HG03045 (cell line): ENCODE measurements at regions not wholly inside any gene's neighbourhood (a gene's known extent, or its start where the extent isn't known, plus 50 kb on each side); places are given as distances from the start of the nearest gene placed in this dataset.

ENCODE experiments used
- ATAC-seq: cut with Tn5 transposase; IDR thresholded peaks from one replicate; pipeline ENCODE4 v1.9.1; 2021; ENCODE audit warnings: mild to moderate bottlenecking, moderate library complexity; ENCODE audit not compliant: unreplicated experiment

DNA sequence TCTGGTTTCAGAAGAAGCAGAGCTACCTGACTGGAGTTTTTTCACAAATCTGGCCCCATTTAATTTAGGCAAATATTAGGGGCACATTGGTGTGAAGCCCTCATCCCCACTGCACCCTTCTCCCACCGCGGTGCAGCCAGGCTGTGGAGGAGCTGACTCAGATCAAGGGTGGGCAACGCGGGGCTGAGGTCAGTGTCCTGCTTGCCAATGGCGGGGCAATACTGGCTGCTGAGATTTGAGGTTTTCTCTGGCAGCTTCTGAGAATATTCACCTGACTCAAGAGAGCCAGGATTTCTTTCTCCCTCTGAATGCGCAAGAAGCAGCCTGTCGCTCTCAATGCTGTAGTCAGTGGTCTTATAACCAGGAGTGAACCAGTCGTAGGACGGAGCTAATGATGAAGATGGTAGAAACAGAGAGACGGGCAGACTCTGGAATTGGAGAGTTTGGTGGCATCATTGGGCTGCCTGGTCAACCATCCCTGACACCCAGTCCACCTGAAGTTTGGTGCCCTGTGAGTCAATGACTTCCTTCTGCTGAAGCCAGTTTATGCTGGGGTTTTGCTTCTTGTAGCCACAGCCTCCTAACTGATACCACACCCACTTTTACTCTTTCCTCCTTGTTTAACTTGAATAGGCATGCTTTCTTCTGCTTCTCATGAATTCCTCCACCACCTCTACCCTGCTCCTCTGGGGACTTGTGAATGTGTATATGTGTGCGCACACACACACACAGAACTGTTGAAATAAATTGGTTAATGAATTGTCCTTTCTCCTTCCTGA is 123.7 kb upstream of the CTBP2 start:
- ATAC-seq, result no peak

DNA sequence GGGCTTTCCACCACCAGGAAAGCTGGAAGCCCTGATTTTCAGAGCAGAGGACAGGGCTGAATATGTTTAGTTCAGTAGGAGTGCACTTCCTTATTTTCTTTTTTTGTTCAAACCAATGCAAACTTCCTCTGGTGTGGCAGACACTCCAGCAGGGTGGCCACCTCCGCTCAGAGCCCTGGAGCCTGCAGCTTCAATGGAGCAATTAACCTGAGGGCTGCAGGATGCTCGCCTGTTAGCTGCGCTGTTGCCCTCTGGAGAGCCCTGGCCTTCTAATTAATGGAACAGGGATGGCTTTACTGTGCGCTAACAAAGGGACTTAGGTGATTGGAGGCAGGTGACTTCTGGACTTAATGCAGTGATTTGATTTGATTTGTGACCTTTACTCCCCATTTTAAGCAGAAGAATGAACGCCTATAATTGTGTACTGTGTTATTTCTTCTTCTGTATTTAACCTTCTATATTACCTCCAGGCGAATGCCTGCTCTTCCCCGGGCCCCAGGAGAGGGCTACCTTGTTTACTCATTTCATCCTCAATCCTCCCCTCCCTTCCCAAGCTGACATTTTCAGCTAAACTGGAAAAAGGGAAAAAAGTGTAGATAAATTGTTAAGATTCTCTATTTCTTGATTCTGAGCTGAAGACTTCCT is 123.0 kb upstream of the CTBP2 start:
- ATAC-seq, result no peak

DNA sequence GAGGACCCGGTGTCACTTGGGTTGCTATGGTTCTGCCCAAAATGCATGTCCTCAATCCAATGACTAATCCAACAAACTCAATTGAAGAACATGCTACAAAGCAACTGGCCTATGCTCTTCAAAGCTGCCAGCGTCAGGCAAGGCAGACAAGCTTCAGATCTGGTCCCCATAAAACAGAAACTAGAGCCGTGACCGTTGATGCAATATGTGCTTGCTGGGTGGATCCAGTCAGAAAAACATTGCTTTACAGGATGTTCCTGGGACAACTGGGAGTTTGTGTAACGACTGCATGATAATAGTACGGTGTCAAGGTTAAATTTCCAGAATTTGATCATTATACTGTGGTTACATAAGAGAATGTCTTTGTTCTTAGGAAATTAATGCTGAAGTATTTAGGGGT is 120.7 kb upstream of the CTBP2 start:
- ATAC-seq, result no peak

DNA sequence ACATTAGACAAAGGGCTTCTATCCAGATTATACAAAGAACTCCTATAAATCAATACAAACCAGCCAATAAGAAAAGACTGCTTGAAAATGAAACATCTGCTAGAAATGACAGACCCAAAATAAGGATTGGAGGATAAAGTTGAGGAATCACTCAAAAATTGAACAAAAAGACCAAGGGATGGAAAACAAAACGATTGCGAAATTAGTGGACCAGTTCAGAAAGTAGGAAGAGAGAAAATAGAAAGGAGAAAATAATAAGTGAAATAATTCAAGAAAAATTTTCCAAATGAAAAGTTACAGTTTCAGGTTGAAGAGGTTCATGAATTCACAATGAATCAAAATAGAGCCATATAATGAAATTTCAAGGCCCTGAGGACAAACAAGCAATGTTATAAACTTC is 115.8 kb upstream of the CTBP2 start:
- no peak for ATAC-seq

DNA sequence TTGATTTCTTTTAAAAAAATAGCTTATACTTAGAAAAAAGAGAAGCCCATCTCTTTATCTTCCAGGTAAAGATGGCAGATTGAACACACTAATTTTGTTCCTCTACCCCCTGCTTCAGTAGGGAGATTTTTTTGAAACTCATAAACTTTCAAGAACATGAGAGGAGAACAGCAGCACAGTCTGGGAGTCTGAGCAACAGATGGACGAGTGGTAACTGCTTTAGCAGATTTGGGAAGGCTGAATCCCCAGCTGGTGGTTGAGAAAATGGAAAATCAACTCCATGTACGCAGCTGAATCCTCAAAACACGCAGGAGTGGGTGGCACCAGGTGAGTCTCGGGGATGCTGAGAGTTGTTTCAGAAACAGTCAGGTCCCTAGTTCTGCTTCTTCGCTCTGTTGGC is 114.6 kb upstream of the CTBP2 start:
- no peak for ATAC-seq

DNA sequence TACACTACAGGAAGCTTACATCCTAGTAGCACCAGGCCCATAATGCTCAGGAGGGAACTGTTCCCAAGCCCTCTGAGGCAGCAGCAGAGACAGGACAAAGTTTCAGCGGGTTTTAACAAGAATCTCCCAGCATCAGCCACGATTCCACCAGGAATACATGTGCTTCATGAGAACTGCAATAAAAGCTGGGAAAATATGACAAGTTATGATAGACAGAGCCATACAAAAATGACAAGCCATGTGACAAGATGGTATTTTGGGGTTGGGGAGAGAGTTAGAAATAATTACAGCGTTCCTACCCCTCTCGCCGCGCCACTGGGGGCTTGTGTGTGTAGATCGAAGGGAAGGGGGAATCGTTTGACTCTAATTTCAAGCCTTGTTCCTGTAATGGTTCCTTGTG is 112.7 kb upstream of the CTBP2 start:
- ATAC-seq, result no peak

DNA sequence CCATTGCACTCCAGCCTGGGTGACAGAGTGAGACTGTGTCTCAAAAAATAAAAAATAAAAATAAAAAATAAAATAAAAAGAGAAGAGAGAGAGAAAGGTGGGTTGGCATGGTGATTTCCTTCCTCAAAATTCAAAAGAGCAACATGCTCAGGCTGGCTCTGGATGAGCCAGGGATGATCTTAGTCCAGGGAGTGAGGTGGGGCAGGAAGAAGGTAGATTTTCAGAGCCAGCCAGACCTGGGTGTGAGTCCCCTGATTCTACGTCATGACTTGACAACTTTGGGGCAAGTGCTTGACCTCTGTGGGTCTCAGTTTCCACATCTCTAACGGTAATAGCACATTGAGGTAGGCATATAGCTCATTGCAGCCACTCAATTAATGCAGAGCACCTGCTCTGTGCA is 109.4 kb upstream of the CTBP2 start:
- no peak for ATAC-seq

DNA sequence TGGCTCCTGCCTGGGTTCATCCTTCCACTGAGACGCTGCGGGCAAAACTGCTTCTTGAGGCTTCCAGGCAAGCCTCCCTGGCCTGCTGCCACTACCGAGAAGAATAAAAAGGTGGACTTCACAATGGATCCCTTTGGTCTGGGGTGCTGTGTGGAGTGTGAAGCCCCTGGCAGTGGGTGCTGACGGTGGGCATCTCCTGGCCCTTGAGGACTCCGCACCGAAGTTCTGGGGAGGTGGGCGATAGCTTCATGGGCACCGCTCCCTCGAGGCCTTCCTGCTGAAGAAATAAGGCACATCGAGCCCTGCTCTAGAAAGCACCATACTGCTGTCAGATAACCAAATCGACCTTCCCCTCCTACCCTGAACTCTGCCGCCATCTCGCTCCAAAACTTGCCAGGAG is 106.6 kb upstream of the CTBP2 start:
- ATAC-seq, result no peak

DNA sequence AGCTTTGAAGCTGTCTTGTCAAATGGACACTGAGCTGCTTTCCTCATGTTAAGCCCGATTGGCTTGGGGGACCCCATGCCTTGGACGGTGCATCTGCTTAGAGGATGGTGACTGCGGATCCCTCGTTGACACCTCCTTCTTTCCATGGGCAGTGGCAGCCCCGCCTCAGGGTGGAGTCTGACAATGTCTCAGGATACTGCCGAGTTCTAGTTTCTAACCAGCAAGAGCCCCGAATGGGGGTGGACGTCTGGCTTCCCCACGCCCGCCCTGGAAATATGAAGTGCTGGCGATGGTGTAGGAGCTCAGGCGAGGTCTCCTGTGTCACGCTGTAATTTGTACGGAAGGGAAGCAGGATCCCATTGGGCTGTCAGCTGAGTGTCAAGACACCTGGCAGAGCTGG is 106.2 kb upstream of the CTBP2 start:
- ATAC-seq, result no peak

DNA sequence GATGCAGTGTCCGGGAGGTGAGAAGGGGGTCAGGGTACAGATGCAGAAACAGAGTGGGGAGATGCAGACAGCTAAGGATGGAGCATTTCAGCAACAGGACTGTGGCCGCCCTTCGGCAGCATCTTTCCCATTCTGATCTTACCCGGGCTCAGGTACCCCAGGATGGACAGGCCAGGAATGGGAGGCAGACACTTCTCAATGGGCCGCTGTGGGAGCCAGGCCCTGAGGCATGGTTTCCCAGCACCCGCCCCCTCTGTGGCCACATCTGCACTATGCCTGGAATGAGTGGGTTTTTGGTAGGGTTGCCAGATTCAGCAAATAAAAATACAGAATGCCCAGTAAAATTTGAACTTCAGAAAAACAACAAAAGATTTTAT is 105.2 kb upstream of the CTBP2 start:
- ATAC-seq, result no peak

DNA sequence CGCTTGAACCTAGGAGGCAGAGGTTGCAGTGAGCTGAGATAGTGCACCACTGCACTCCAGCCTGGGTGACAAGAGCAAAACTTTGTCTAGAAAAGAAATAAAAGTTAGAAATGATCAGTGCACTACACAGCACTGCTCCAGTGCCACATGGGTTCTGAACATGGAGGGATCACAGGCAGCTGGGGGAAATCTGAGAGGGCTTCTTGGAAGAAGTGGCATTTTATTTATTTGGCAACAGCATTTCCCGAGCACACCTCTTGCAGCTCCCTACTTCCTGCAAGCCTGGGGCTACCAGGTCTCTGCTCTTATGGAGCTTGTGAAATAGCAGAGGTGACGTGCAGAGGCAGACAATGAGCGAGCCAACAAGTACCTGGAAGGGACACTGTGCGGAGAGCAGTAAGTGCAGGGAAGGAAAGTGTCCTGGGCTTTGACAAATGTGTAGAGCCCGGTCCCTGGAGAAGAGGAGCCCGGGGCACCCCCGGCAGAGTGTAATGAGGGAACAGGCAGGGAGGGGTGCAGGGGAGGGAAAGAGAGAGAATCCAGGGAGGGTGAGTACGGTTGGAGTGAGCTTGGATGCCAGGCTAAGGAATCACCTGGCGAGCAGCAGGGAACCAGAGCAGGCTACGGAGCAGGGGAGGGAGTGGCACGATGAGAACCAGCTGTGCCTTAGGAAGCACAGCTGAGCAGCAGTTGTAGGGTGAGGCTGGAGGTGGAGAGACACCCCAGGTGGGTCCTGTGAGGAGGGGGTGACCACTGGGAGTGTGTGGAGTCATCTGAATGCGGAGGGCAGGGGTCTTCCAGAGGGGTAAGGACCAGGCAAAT is 104.6 kb upstream of the CTBP2 start:
- ATAC-seq, result no peak

DNA sequence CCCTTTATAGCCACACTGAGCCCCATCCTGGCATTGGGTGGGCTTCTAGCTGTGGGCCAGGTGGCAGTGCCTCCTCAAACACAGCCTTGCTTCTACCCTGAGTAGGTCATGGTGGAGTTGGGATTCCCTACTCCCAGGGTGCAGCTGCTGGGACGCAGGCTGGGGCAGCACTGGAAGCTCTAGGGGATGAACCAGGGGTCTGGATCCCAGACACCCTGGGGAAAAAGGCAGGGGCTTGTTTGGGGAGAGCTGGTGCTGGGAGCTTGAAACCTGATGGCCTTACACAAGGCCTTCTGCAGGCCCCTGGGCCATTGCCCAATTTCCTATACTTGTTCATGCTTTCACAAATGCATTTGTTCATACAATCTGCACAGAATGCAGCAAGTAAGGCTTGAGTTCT is 103.7 kb upstream of the CTBP2 start:
- ATAC-seq, result no peak

DNA sequence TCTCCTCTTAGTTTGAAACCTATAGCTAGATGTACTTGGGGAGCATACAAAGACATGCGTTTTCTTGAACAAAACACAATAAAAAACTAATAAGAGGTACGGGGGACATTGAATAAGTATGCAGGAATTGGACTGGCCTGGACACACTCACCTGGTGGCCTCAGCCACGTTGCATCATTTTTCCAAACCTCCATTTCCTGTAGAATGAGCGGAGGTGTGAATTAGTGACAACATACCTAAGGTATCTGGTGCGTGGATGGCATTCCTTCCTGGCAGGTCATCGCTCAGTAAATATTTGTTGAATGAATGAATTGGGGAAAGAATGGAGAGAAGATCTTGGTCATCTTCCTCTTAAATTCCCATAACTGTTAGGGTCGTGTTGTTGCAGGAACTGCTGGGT is 103.2 kb upstream of the CTBP2 start:
- ATAC-seq, result no peak

DNA sequence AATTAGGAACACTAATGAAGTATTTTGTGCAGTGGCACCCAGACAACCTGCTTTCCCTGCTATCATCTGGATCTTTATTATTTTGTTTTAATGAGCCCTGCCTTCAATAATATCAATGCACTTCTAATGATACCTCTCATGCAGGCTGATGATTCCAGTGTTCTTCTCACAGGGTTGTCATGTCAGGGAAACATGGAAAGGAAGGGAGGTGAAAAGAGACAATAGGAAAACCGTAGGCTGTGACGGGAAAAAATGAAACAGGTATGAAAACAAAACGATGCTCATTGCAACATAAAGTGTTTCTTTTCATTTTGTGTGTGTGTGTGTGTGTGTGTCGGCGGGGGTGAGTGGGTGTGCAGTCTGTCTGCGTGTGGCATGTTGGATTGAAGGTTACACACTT is 102.6 kb upstream of the CTBP2 start:
- no peak for ATAC-seq

DNA sequence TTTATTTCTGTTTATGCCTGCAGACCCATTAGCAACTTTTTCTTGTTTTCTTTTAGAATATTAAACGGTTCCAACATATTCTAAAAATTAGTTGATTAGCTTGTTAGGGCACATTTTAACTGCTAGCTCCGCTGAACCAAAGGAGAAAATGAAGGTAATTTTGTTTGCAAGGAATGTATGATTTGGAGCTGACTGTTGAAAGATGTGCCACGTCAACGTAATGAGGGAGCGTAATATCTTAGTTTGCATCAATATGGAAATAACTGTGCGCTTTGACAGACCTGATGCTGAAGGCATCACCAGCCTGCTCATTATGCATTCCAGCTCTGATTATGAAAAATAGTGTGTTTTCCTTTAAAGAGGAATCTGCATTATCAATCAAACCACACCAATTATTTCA is 102.0 kb upstream of the CTBP2 start:
- no peak for ATAC-seq

DNA sequence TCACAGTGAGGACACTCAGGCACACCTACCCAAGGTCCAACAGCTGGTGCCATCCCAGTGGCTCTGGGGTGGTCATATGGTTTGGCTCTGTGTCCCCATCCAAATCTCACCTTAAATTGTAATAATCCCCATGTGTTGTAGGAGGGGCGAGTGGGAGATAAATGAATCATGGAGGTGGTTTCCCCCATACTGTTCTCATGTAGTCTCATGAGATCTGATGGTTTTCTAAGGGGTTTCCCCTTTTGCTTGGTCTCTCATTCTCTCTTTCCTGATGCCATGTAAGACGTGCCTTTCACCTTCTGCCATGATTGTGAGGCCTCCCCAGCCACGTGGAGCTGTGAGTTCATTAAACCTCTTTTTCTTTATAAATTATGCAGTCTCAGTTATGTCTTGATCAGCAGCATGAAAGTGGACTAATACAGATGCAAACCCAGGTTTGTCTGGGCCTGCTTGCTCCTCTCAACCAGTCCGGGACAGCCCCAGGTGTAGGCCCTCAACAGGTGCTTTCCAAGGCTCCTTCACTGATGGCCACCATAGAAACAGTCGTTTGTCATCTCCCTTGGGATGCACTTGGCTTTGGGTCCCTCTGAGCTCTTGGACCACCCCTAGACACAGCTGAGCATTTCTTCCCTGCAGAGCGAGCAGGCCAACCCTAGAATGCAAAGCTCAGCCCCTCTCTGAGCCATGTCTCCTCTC is 101.3 kb upstream of the CTBP2 start:
- no peak for ATAC-seq

DNA sequence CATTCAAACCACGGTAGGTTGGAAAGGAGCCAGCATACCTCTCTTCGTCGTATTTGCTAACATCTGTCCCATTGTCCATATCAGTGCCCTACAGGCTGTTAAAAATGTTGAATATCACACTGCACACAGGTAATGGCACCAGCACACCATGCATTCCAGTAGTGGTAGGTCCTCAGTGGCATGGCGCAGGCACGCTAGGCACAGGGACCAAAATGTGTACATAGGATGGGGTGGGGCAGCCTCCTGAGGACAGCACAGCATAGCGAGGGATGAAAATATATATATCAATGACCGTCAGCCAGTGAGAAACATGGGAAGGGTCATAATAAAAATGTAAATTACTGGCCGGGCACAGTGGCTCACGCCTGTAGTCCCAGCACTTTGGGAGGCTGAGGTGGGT is 99.9 kb upstream of the CTBP2 start:
- ATAC-seq, result no peak

DNA sequence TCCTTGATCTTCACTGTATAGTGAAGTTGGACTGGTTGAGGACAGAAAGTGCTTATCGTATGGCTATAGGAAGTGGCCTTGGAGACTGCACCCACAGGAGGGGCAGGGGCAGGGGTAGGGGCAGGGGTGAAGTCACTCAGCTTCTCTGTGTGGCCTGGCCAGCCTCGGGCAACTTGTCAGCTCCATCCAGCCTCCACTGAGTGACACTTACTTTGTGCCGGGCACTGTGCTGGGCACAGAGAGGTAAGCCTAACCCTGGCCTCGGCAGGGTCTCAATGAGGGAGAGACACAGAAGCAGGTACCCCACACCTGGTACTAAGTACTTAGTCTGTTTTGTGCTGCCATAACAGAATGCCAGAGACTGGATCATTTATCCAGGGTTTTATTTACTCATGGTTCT is 99.3 kb upstream of the CTBP2 start:
- ATAC-seq, result no peak

DNA sequence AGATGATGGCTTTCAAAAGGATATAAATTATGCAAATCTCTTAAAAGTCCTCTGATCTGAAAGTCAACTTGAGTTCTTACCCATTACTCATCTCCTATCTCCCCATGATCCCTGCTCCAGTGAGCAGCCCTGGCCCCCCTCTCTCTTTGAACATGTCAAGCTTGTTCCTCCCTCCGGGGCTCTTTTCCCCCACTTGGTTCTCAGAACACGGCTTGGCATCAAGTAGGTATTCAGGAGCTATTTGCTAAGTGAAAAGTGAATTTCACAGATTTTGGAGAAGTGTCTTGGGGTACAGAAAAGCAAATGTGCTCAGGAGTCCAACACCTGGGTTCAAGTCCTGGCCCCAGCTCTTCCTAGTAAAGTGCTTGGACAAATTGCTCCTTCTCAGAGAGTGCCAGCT is 98.3 kb upstream of the CTBP2 start:
- no peak for ATAC-seq

DNA sequence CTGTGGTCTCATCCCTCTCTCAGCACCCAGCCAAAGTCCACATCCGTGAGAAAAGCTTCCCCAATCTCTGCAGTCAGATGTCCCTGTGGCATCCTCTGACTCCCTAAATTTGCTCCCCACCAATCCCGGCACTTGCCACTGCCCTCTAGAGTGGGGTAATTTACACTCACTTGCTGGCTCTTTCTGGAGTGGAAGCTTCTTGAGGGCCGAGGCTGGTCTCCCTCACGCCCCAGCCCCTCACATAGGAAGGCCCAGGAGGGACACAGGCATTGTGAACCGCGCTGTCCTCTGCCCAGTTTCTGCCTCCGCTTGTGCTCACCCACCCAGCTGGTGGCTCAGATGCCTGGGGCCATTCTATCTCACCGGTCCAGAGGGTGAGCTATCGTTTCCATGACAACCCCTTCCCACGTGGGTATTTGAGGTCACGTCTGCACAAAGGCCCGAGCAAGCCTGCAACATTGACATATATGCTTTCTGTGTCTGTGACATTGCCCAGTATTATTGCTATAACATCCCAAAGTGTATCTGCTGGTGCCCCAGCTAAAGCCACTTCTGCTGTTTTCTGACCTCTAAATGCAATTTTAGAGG is 97.3 kb upstream of the CTBP2 start:
- no peak for ATAC-seq

DNA sequence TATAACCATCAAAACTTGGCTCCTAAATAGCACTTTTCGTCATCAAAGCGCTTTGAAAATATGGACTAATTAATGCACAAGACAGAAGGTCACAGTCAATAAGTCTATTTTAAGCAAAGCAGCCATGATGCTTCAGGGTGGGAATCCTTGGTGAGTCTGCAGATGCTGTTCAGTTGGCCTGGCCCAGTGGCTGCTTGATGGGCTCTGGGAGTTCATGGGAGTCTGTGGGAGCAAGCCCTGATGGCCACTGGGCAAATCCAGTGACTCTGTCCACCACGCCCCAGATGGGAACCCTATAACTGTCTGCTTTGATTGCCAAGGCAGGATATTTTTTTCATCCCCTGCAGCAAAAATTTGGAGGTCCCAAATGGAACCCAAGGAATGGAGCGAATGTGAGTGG is 95.7 kb upstream of the CTBP2 start:
- no peak for ATAC-seq
